SK-N-SH (cell line): ENCODE measurements at regions not wholly inside any gene's neighbourhood (a gene's known extent, or its start where the extent isn't known, plus 50 kb on each side); places are given as distances from the start of the nearest gene placed in this dataset.

Experiments used
- CTCF ChIA-PET: fragments of 300-600, 350-600 bp; formaldehyde crosslinking; extraction: SDS; loops from one replicate; lab custom pipeline; 2021; lab: Yijun Ruan, JAX
- POLR2A ChIA-PET: fragments of 350-600 bp; sonication (Branson Sonifier 250); formaldehyde crosslinking; extraction: SDS; loops from one replicate; lab custom pipeline; 2020; ENCODE audit warnings: antibody characterized with exemption, inconsistent platforms; lab: Yijun Ruan, JAX
- DNase-seq: peaks from one replicate; pipeline ENCODE4 v3.0.0; 2012
- H2AFZ ChIP-seq: fragments of 200-600 bp; sonication (generic); 2 replicates; pipeline ENCODE4 v1.8.1; 2016; ENCODE audit warnings: antibody characterized with exemption, mild to moderate bottlenecking, low read depth
- H3F3A ChIP-seq: fragments of 200-600 bp; sonication (generic); replicated peaks from 2 replicates; pipeline ENCODE3; 2016; ENCODE audit warnings: antibody characterized with exemption, mild to moderate bottlenecking; ENCODE audit not compliant: insufficient read depth
- H3K27ac ChIP-seq, 2 experiments: fragments of 200-500 bp in 1 of 2; fragments of 200-600 bp in 1 of 2; sonication (Bioruptor generic) in 1 of 2; sonication (generic), shearing (Covaris generic) in 1 of 2; 2 replicates each; pipeline versions ENCODE4 v1.5.1 to v1.6.1; 2014 to 2016; ENCODE audit warnings: low read depth in 2 of 2, inconsistent platforms in 1 of 2, low read length in 1 of 2, mild to moderate bottlenecking in 1 of 2, mixed read lengths in 1 of 2
- H3K27me3 ChIP-seq: fragments of 200-600 bp; sonication (generic), shearing (Covaris generic); 2 replicates; pipeline ENCODE4 v1.6.1; 2016; ENCODE audit warnings: mixed run types; ENCODE audit not compliant: insufficient read depth
- H3K36me3 ChIP-seq, 2 experiments: fragments of 200-500 bp in 1 of 2; fragments of 200-600 bp in 1 of 2; sonication (Bioruptor generic) in 1 of 2; sonication (generic) in 1 of 2; replicated peaks in 1 of 2; 2 replicates each; pipeline versions ENCODE3 to v1.5.1; 2014 to 2016; ENCODE audit warnings: low read length in 1 of 2, mild to moderate bottlenecking in 1 of 2; ENCODE audit not compliant: insufficient read depth in 2 of 2, control insufficient read depth in 1 of 2
- H3K4me1 ChIP-seq, 2 experiments: fragments of 200-500 bp in 1 of 2; fragments of 200-600 bp in 1 of 2; sonication (Bioruptor generic) in 1 of 2; sonication (generic), shearing (Covaris generic) in 1 of 2; 2 replicates each; pipeline versions ENCODE4 v1.5.1 to v1.6.1; 2014 to 2016; ENCODE audit warnings: low read depth in 1 of 2, low read length in 1 of 2, mixed run types in 1 of 2; ENCODE audit not compliant: insufficient read depth in 2 of 2, control insufficient read depth in 1 of 2
- H3K4me2 ChIP-seq: fragments of 200-600 bp; sonication (generic), shearing (Covaris generic); 2 replicates; pipeline ENCODE4 v1.6.1; 2017; ENCODE audit warnings: mixed run types
- H3K4me3 ChIP-seq, 2 experiments: fragments of 200-500 bp in 1 of 2; fragments of 200-600 bp in 1 of 2; sonication (Bioruptor generic) in 1 of 2; sonication (generic), shearing (Covaris generic) in 1 of 2; 2 replicates each; pipeline versions ENCODE4 v1.5.1 to v1.8.1; 2014 to 2016; ENCODE audit warnings: low read depth in 2 of 2, inconsistent platforms in 1 of 2, low read length in 1 of 2, mild to moderate bottlenecking in 1 of 2, mixed read lengths in 1 of 2, moderate library complexity in 1 of 2
- H3K79me2 ChIP-seq: fragments of 200-600 bp; sonication (generic); 2 replicates; pipeline ENCODE4 v1.8.1; 2017; ENCODE audit warnings: mild to moderate bottlenecking; ENCODE audit not compliant: insufficient read depth
- H3K9ac ChIP-seq: fragments of 200-600 bp; sonication (generic); 2 replicates; pipeline ENCODE4 v1.6.1; 2017; ENCODE audit warnings: mixed run types
- H3K9me2 ChIP-seq: fragments of 200-600 bp; sonication (generic); 2 replicates; pipeline ENCODE4 v1.6.1; 2017; ENCODE audit warnings: mixed run types
- H3K9me3 ChIP-seq: fragments of 200-600 bp; sonication (generic); 2 replicates; pipeline ENCODE4 v1.6.1; 2017; ENCODE audit warnings: mixed run types, mild to moderate bottlenecking, moderate library complexity
- H4K20me1 ChIP-seq: fragments of 200-600 bp; sonication (generic); 2 replicates; pipeline ENCODE4 v1.6.1; 2017; ENCODE audit warnings: mild to moderate bottlenecking, mixed run types; ENCODE audit not compliant: insufficient read depth
- EP300 ChIP-seq, 2 experiments: IDR thresholded peaks; 2 replicates each; pipeline versions ENCODE4 v1.4.0 to v1.6.1; 2012; ENCODE audit warnings: borderline replicate concordance in 1 of 2, low read depth in 1 of 2, low read length in 1 of 2
- EZH2phosphoT487 ChIP-seq: fragments of 200-600 bp; sonication (generic); IDR thresholded peaks from 2 replicates; pipeline ENCODE4 v1.6.1; 2017; ENCODE audit warnings: low read depth, mixed run types, mild to moderate bottlenecking, antibody characterized with exemption, moderate library complexity, borderline replicate concordance
- FOXJ3 ChIP-seq: sonication (generic); formaldehyde crosslinking; IDR thresholded peaks from 2 replicates; pipeline ENCODE4 v1.5.1; 2020; ENCODE audit warnings: mild to moderate bottlenecking, missing genetic modification reagents
- GABPA ChIP-seq: IDR thresholded peaks from 2 replicates; pipeline ENCODE4 v1.4.0; 2012; ENCODE audit warnings: low read depth, mild to moderate bottlenecking
- GATA2 ChIP-seq: sonication (generic); formaldehyde crosslinking; IDR thresholded peaks from 2 replicates; pipeline ENCODE4 v1.5.0; 2020; ENCODE audit warnings: mild to moderate bottlenecking, missing genetic modification reagents
- JUND ChIP-seq: IDR thresholded peaks from 2 replicates; pipeline ENCODE4 v1.4.0; 2012
- NFIC ChIP-seq: IDR thresholded peaks from 2 replicates; pipeline ENCODE4 v1.4.0; 2012; ENCODE audit warnings: borderline replicate concordance
- NRF1 ChIP-seq: IDR thresholded peaks from 2 replicates; pipeline ENCODE4 v1.6.1; 2012; ENCODE audit warnings: low read depth, mild to moderate bottlenecking, low read length
- PBX3 ChIP-seq: IDR thresholded peaks from 2 replicates; pipeline ENCODE4; 2012
- POLR2AphosphoS5 ChIP-seq: IDR thresholded peaks from 2 replicates; pipeline ENCODE4 v1.6.1; 2012; ENCODE audit warnings: low read depth, low read length
- RCOR1 ChIP-seq: fragments of 150-350 bp; IDR thresholded peaks from 2 replicates; pipeline ENCODE4 v1.6.1; 2017; ENCODE audit warnings: antibody characterized with exemption, low read length
- REST ChIP-seq: IDR thresholded peaks from 2 replicates; pipeline ENCODE4 v1.6.1; 2012; ENCODE audit warnings: mild to moderate bottlenecking, low read depth, low read length, moderate library complexity
- RXRA ChIP-seq: IDR thresholded peaks from 2 replicates; pipeline ENCODE4 v1.4.0; 2012; ENCODE audit warnings: low read depth, mild to moderate bottlenecking, borderline replicate concordance
- SIN3A ChIP-seq: IDR thresholded peaks from 2 replicates; pipeline ENCODE4 v1.6.1; 2012; ENCODE audit warnings: low read depth, mild to moderate bottlenecking, low read length, moderate library complexity, borderline replicate concordance
- SMC3 ChIP-seq: IDR thresholded peaks from 2 replicates; pipeline ENCODE4 v1.6.1; 2012; ENCODE audit warnings: low read depth, low read length, improper control_type of control experiment
- TAF1 ChIP-seq: IDR thresholded peaks from 2 replicates; pipeline ENCODE4 v1.6.1; 2012; ENCODE audit warnings: low read depth, mild to moderate bottlenecking, low read length, moderate library complexity, borderline replicate concordance
- USF1 ChIP-seq: IDR thresholded peaks from 2 replicates; pipeline ENCODE4 v1.4.0; 2012; ENCODE audit warnings: low read depth, borderline replicate concordance
- WGBS: methylation state at CpG from one replicate; pipeline ENCODE4 v1.1.6; 2017; ENCODE audit warnings: low lambda C conversion rate; 5-methylcytosine and 5-hydroxymethylcytosine counted together
- TF ChIP-seq, protein P1 (sequence below): fragments of 150-350 bp; IDR thresholded peaks from 2 replicates; pipeline ENCODE4 v1.6.1; 2017; ENCODE audit warnings: antibody characterized with exemption, low read length, low read depth, borderline replicate concordance
- TF ChIP-seq, protein P2 (sequence below): fragments of 150-350 bp; IDR thresholded peaks from 2 replicates; pipeline ENCODE4 v1.6.1; 2016; ENCODE audit warnings: mild to moderate bottlenecking, low read depth, low read length

DNA sequence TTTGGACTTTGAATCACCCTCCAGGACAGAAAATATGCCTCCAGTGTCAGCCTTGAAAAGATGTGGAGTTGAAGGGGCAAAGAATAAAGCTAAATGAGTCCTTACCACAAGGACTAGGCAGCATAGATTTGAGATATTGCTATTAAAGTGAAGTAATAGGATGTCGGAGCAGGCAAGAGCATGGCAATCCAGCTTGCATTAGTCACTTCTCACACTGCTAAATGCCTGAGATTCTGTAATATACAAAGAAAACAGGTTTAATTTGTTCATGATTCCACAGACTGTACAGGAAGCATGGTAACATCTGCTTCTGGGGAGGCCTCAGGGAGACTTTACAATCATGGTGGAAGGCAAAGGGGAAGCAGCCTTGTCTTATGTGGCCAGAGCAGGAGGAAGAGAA is 109.8 kb upstream of the PCDH7 start:
- H3K4me3 ChIP-seq, result no peak overlapping the region
- H3K9me3 ChIP-seq, result no peaks in the 10 kb centered on the region
- no peaks in the 10 kb centered on the region for H3K79me2 ChIP-seq
- no peak overlapping the region for H3K4me2 ChIP-seq
- no peak for TF ChIP-seq USF1
- no peak for TF ChIP-seq EZH2phosphoT487
- TF ChIP-seq, protein P1, sequence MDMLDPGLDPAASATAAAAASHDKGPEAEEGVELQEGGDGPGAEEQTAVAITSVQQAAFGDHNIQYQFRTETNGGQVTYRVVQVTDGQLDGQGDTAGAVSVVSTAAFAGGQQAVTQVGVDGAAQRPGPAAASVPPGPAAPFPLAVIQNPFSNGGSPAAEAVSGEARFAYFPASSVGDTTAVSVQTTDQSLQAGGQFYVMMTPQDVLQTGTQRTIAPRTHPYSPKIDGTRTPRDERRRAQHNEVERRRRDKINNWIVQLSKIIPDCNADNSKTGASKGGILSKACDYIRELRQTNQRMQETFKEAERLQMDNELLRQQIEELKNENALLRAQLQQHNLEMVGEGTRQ, result no peak
- no peak for TF ChIP-seq SIN3A
- TF ChIP-seq SMC3, result no peak
- no peak for TF ChIP-seq FOXJ3 (CRISPR knock-in tag)
- no peak for TF ChIP-seq REST
- TF ChIP-seq POLR2AphosphoS5, result no peak
- no peak for TF ChIP-seq GATA2 (CRISPR knock-in tag)
- TF ChIP-seq GABPA, result no peak
- TF ChIP-seq PBX3, result no peak
- TF ChIP-seq TAF1, result no peak
- TF ChIP-seq, protein P2, sequence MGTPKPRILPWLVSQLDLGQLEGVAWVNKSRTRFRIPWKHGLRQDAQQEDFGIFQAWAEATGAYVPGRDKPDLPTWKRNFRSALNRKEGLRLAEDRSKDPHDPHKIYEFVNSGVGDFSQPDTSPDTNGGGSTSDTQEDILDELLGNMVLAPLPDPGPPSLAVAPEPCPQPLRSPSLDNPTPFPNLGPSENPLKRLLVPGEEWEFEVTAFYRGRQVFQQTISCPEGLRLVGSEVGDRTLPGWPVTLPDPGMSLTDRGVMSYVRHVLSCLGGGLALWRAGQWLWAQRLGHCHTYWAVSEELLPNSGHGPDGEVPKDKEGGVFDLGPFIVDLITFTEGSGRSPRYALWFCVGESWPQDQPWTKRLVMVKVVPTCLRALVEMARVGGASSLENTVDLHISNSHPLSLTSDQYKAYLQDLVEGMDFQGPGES, result no peak
- TF ChIP-seq JUND, result no peak
- no peak for TF ChIP-seq NFIC
- TF ChIP-seq RXRA, result no peak
- no peak for TF ChIP-seq RCOR1
- TF ChIP-seq NRF1, result no peak
- TF ChIP-seq EP300 (IDR thresholded peaks at IDR 0.05; ENCODE audit: borderline replicate concordance in 1 of 2, low read depth in 1 of 2, low read length in 1 of 2), result no peak
- no peak overlapping the region for H3K27ac ChIP-seq
- H3K36me3 ChIP-seq, result no peaks in the 10 kb centered on the region
- POLR2A ChIA-PET, result no interaction called here
- no peak for DNase-seq
- 24% methylated on average over 1 of the region's 1 CpG for WGBS
- peaks cover 0 to 7% of the 10 kb centered on the region in 2 experiments; a peak in 1 of 4 replicates for H3K4me1 ChIP-seq
- H2AFZ ChIP-seq, result no peak overlapping the region
- H3K9ac ChIP-seq, result no peak overlapping the region
- CTCF ChIA-PET, result no interaction called here
- no peaks in the 10 kb centered on the region for H3K27me3 ChIP-seq
- H3F3A ChIP-seq, result no peaks in the 10 kb centered on the region
- H3K9me2 ChIP-seq, result no peaks in the 10 kb centered on the region
- no peaks in the 10 kb centered on the region for H4K20me1 ChIP-seq
